Keratinocyte (primary cell): ENCODE measurements at regions not wholly inside any gene's neighbourhood (a gene's known extent, or its start where the extent isn't known, plus 50 kb on each side); places are given as distances from the start of the nearest gene placed in this dataset.

ENCODE experiments used
- EZH2 ChIP-seq: IDR thresholded peaks from one replicate; pipeline ENCODE4 v1.6.1; 2012; ENCODE audit warnings: inconsistent platforms, mild to moderate bottlenecking, low read length, moderate library complexity
- TF ChIP-seq, protein P1 (sequence below), 3 experiments: IDR thresholded peaks in 1 of 3; conservative IDR thresholded peaks in 1 of 3; optimal IDR thresholded peaks in 1 of 3; 2 replicates in 2 of 3; 3 replicates in 1 of 3; pipeline versions ENCODE3 to v1.5.1; 2011; ENCODE audit warnings: low read length in 3 of 3, mild to moderate bottlenecking in 3 of 3, moderate library complexity in 2 of 3, control low read depth in 1 of 3, inconsistent platforms in 1 of 3; ENCODE audit not compliant: insufficient read depth in 2 of 3; ENCODE audit errors: extremely low read depth in 1 of 3

DNA sequence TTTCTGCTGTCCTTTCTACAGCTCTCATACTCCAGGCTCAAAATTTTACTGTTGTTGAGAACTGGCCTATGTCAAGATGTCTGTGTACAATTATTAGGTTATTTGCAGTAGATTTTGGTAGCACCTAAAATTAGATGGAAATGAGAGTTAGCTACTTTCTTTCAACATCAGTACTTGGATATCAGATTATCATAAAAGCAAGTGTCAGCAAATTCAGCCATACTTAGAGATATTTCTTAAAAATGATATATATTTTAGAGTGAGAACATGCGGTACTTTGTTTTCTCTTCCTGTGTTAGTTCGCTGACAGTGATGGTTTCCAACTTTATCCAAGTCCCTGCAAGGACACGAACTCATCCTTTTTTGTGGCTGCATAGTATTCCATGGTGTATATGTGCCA is 351.8 kb upstream of the LRRC7 start:
- TF ChIP-seq, protein P1, sequence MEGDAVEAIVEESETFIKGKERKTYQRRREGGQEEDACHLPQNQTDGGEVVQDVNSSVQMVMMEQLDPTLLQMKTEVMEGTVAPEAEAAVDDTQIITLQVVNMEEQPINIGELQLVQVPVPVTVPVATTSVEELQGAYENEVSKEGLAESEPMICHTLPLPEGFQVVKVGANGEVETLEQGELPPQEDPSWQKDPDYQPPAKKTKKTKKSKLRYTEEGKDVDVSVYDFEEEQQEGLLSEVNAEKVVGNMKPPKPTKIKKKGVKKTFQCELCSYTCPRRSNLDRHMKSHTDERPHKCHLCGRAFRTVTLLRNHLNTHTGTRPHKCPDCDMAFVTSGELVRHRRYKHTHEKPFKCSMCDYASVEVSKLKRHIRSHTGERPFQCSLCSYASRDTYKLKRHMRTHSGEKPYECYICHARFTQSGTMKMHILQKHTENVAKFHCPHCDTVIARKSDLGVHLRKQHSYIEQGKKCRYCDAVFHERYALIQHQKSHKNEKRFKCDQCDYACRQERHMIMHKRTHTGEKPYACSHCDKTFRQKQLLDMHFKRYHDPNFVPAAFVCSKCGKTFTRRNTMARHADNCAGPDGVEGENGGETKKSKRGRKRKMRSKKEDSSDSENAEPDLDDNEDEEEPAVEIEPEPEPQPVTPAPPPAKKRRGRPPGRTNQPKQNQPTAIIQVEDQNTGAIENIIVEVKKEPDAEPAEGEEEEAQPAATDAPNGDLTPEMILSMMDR (optimal IDR thresholded peaks at IDR 0.05 in 1 of 3, IDR thresholded peaks at IDR 0.05 in 1 of 3, conservative IDR thresholded peaks at IDR 0.05 in 1 of 3; ENCODE audit: extremely low read depth in 1 of 3, insufficient read depth in 2 of 3, low read length in 3 of 3), result no peak
- no peak for TF ChIP-seq EZH2
